IPS DF 6.9 (cell line): ENCODE measurements at regions not wholly inside any gene's neighbourhood (a gene's known extent, or its start where the extent isn't known, plus 50 kb on each side); places are given as distances from the start of the nearest gene placed in this dataset.

Experiments
- DNase-seq: peaks from one replicate; pipeline ENCODE4 v3.0.0-alpha.2; 2013; ENCODE audit warnings: low read depth, low spot score
- H3K27ac ChIP-seq: one replicate; pipeline ENCODE4 v1.5.1; 2013; ENCODE audit warnings: low read length, control low read depth
- H3K27me3 ChIP-seq: 2 replicates; pipeline ENCODE4 v1.6.1; 2013; ENCODE audit warnings: mild to moderate bottlenecking, low read length; ENCODE audit not compliant: control insufficient read depth, insufficient read depth
- H3K36me3 ChIP-seq: 2 replicates; pipeline ENCODE4 v1.6.1; 2013; ENCODE audit warnings: low read length; ENCODE audit not compliant: control insufficient read depth, insufficient read depth
- H3K4me1 ChIP-seq: 2 replicates; pipeline ENCODE4 v1.6.1; 2013; ENCODE audit warnings: low read length; ENCODE audit not compliant: control insufficient read depth, insufficient read depth
- H3K4me3 ChIP-seq: 2 replicates; pipeline ENCODE4 v1.5.1; 2013; ENCODE audit warnings: mild to moderate bottlenecking, low read length
- H3K9me3 ChIP-seq: 2 replicates; pipeline ENCODE4 v1.6.1; 2013; ENCODE audit warnings: low read length, inconsistent platforms; ENCODE audit not compliant: control insufficient read depth, insufficient read depth
- WGBS: extraction: QIAGEN DNeasy Blood & Tissue Kit; methylation state at CpG from one replicate; pipeline ENCODE4 v1.1.7; 2013; ENCODE audit warnings: mixed read lengths, missing lambda C conversion rate; ENCODE audit not compliant: insufficient read length, insufficient coverage; 5-methylcytosine and 5-hydroxymethylcytosine counted together

- Histone ChIP-seq H3K27ac (no peak overlapping the region), H3K4me1 (no peaks in the 10 kb centered on the region), H3K4me3 (no peak overlapping the region), H3K27me3 (no peaks in the 10 kb centered on the region), H3K9me3 (no peaks in the 10 kb centered on the region), H3K36me3 (no peaks in the 10 kb centered on the region)
- DNase-seq, result no peak
- WGBS, result no CpG with 5 or more reads among the region's 1 CpG
These were observed 693.6 kb downstream of the PRELID2 start for GRCh38 chr5:145141534-145141933.

- H3K27ac ChIP-seq, result no peak overlapping the region
- H3K4me1 ChIP-seq, result no peaks in the 10 kb centered on the region
- H3K4me3 ChIP-seq, result no peak overlapping the region
- no peaks in the 10 kb centered on the region for H3K36me3 ChIP-seq
- H3K9me3 ChIP-seq, result no peaks in the 10 kb centered on the region
- DNase-seq, result no peak
- no CpG with 5 or more reads among the region's 3 CpGs for WGBS
- no peaks in the 10 kb centered on the region for H3K27me3 ChIP-seq
These were observed 704.1 kb downstream of the PRELID2 start for GRCh38 chr5:145130996-145131395.

GRCh38 chr5:145129797-145130196, 705.3 kb downstream of the PRELID2 start:
- DNase-seq, result no peak
- H3K9me3 ChIP-seq, result no peaks in the 10 kb centered on the region
- H3K4me1 ChIP-seq, result no peaks in the 10 kb centered on the region
- WGBS, result no CpG with 5 or more reads among the region's 5 CpGs
- no peaks in the 10 kb centered on the region for H3K27me3 ChIP-seq
- no peak overlapping the region for H3K27ac ChIP-seq
- H3K4me3 ChIP-seq, result no peak overlapping the region
- no peaks in the 10 kb centered on the region for H3K36me3 ChIP-seq

GRCh38 chr5:145124806-145125205, 710.3 kb downstream of the PRELID2 start:
- DNase-seq, result no peak
- no peak overlapping the region for H3K4me3 ChIP-seq
- no peak overlapping the region for H3K27ac ChIP-seq
- H3K9me3 ChIP-seq, result no peaks in the 10 kb centered on the region
- WGBS, result no CpG with 5 or more reads among the region's 3 CpGs
- no peaks in the 10 kb centered on the region for H3K36me3 ChIP-seq
- H3K4me1 ChIP-seq, result no peaks in the 10 kb centered on the region
- H3K27me3 ChIP-seq, result no peaks in the 10 kb centered on the region

- no peak for DNase-seq
- Histone ChIP-seq H3K36me3 (no peaks in the 10 kb centered on the region), H3K4me1 (no peaks in the 10 kb centered on the region), H3K9me3 (no peaks in the 10 kb centered on the region), H3K27me3 (no peaks in the 10 kb centered on the region), H3K4me3 (no peak overlapping the region), H3K27ac (no peak overlapping the region)
- no CpG with 5 or more reads among the region's 2 CpGs for WGBS
These were observed 716.5 kb downstream of the PRELID2 start for GRCh38 chr5:145118611-145119010.

- Histone ChIP-seq H3K27me3 (no peaks in the 10 kb centered on the region), H3K4me3 (no peak overlapping the region), H3K36me3 (no peaks in the 10 kb centered on the region), H3K27ac (no peak overlapping the region), H3K9me3 (no peaks in the 10 kb centered on the region), H3K4me1 (no peaks in the 10 kb centered on the region)
- WGBS, result no CpG with 5 or more reads among the region's 1 CpG
- no peak for DNase-seq
These were observed 717.0 kb downstream of the PRELID2 start for GRCh38 chr5:145118127-145118526.

GRCh38 chr5:145117285-145117684, 717.9 kb downstream of the PRELID2 start:
- H3K4me1 ChIP-seq, result no peaks in the 10 kb centered on the region
- no peak overlapping the region for H3K27ac ChIP-seq
- H3K4me3 ChIP-seq, result no peak overlapping the region
- H3K27me3 ChIP-seq, result no peaks in the 10 kb centered on the region
- no CpG with 5 or more reads among the region's 4 CpGs for WGBS
- H3K36me3 ChIP-seq, result no peaks in the 10 kb centered on the region
- DNase-seq, result no peak
- H3K9me3 ChIP-seq, result no peaks in the 10 kb centered on the region

- H3K27ac ChIP-seq, result no peak overlapping the region
- H3K4me3 ChIP-seq, result no peak overlapping the region
- no peaks in the 10 kb centered on the region for H3K9me3 ChIP-seq
- no peaks in the 10 kb centered on the region for H3K27me3 ChIP-seq
- no peaks in the 10 kb centered on the region for H3K4me1 ChIP-seq
- WGBS, result no CpG with 5 or more reads among the region's 3 CpGs
- no peaks in the 10 kb centered on the region for H3K36me3 ChIP-seq
- DNase-seq, result no peak
These were observed 723.7 kb downstream of the PRELID2 start for GRCh38 chr5:145111420-145111819.

- no peak overlapping the region for H3K27ac ChIP-seq
- no peaks in the 10 kb centered on the region for H3K27me3 ChIP-seq
- no peak overlapping the region for H3K4me3 ChIP-seq
- no peak for DNase-seq
- no peaks in the 10 kb centered on the region for H3K4me1 ChIP-seq
- H3K9me3 ChIP-seq, result no peaks in the 10 kb centered on the region
- no peaks in the 10 kb centered on the region for H3K36me3 ChIP-seq
These were observed 724.3 kb downstream of the PRELID2 start for GRCh38 chr5:145110834-145111233.

GRCh38 chr5:145110181-145110580, 725.0 kb downstream of the PRELID2 start:
- no CpG with 5 or more reads among the region's 5 CpGs for WGBS
- no peak overlapping the region for H3K27ac ChIP-seq
- H3K4me1 ChIP-seq, result no peaks in the 10 kb centered on the region
- no peaks in the 10 kb centered on the region for H3K27me3 ChIP-seq
- no peak overlapping the region for H3K4me3 ChIP-seq
- no peaks in the 10 kb centered on the region for H3K9me3 ChIP-seq
- DNase-seq, result no peak
- H3K36me3 ChIP-seq, result no peaks in the 10 kb centered on the region

- no peaks in the 10 kb centered on the region for H3K4me1 ChIP-seq
- no peaks in the 10 kb centered on the region for H3K36me3 ChIP-seq
- no peak overlapping the region for H3K27ac ChIP-seq
- no CpG with 5 or more reads among the region's 3 CpGs for WGBS
- H3K4me3 ChIP-seq, result no peak overlapping the region
- DNase-seq, result no peak
- H3K9me3 ChIP-seq, result no peaks in the 10 kb centered on the region
- H3K27me3 ChIP-seq, result no peaks in the 10 kb centered on the region
These were observed 729.8 kb downstream of the PRELID2 start for GRCh38 chr5:145105384-145105783.
